HUES64 (cell line): ENCODE measurements at regions not wholly inside any gene's neighbourhood (a gene's known extent, or its start where the extent isn't known, plus 50 kb on each side); places are given as distances from the start of the nearest gene placed in this dataset.

ENCODE experiments used
- H3K27ac ChIP-seq: 2 replicates; pipeline ENCODE4 v1.7.0; 2013; ENCODE audit warnings: low read depth, low read length, inconsistent platforms
- H3K27me3 ChIP-seq: 2 replicates; pipeline ENCODE4 v1.6.1; 2013; ENCODE audit warnings: mild to moderate bottlenecking, low read length; ENCODE audit not compliant: insufficient read depth
- H3K36me3 ChIP-seq: 2 replicates; pipeline ENCODE4 v1.6.1; 2013; ENCODE audit warnings: mild to moderate bottlenecking, low read length; ENCODE audit not compliant: insufficient read depth
- H3K4me1 ChIP-seq: 2 replicates; pipeline ENCODE4 v1.6.1; 2013; ENCODE audit warnings: mild to moderate bottlenecking, low read length, moderate library complexity; ENCODE audit not compliant: insufficient read depth
- H3K4me3 ChIP-seq: 2 replicates; pipeline ENCODE4 v1.5.1; 2013; ENCODE audit warnings: mild to moderate bottlenecking, low read length, moderate library complexity
- H3K9ac ChIP-seq: 2 replicates; pipeline ENCODE4 v1.6.1; 2013; ENCODE audit warnings: mild to moderate bottlenecking, low read depth, low read length
- H3K9me3 ChIP-seq: 2 replicates; pipeline ENCODE4 v1.6.1; 2013; ENCODE audit warnings: low read depth, low read length; ENCODE audit not compliant: insufficient read depth
- WGBS: fragments of 150-250, 120-280 bp; methylation state at CpG from one replicate; pipeline ENCODE4 v1.1.7; 2013; ENCODE audit warnings: missing lambda C conversion rate; 5-methylcytosine and 5-hydroxymethylcytosine counted together

GRCh38 chr18:76771192-76771799, 51.1 kb upstream of the ZNF236 start:
- no peak overlapping the region for H3K4me3 ChIP-seq
- H3K9ac ChIP-seq = no peak overlapping the region
- no peaks in the 10 kb centered on the region for H3K36me3 ChIP-seq
- no peaks in the 10 kb centered on the region for H3K4me1 ChIP-seq
- H3K9me3 ChIP-seq = no peaks in the 10 kb centered on the region
- H3K27ac ChIP-seq = no peak overlapping the region
- WGBS = 89% methylated on average over 13 of the region's 13 CpGs
- H3K27me3 ChIP-seq = no peaks in the 10 kb centered on the region

DNA sequence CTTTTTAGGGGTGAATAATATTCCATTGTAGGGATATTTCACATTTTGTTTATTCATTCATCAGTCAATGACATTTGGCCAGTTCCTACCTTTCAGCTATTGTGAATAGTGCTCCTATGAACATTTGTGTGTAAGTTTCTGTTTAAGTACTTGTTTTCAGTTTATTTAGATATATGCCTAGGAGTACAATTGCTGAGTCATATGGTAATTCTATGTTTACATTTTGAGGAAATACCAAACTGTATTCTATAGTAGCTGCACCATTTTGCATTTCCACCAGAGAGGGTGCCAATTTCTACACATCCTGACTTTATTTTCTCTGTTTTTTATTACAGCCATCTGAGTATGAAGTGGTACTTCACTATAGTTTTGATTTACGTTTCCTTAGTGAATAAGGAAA, 54.4 kb upstream of the ZNF236 start:
- no CpG with 5 or more reads among the region's 1 CpG for WGBS
- no peak overlapping the region for H3K9ac ChIP-seq
- H3K27me3 ChIP-seq = no peaks in the 10 kb centered on the region

GRCh38 chr18:76766429-76766828, 55.9 kb upstream of the ZNF236 start:
- WGBS = 92% methylated on average over 7 of the region's 7 CpGs
- Histone ChIP-seq H3K4me1 (no peaks in the 10 kb centered on the region), H3K27me3 (no peaks in the 10 kb centered on the region), H3K36me3 (no peaks in the 10 kb centered on the region), H3K9ac (no peak overlapping the region), H3K9me3 (no peaks in the 10 kb centered on the region), H3K27ac (no peak overlapping the region), H3K4me3 (no peak overlapping the region)

More for the DNA sequence above, 54.4 kb upstream of the ZNF236 start:
- H3K4me3 ChIP-seq = no peak overlapping the region
- no peak overlapping the region for H3K27ac ChIP-seq
- no peaks in the 10 kb centered on the region for H3K4me1 ChIP-seq
- no peaks in the 10 kb centered on the region for H3K9me3 ChIP-seq
- no peaks in the 10 kb centered on the region for H3K36me3 ChIP-seq

DNA sequence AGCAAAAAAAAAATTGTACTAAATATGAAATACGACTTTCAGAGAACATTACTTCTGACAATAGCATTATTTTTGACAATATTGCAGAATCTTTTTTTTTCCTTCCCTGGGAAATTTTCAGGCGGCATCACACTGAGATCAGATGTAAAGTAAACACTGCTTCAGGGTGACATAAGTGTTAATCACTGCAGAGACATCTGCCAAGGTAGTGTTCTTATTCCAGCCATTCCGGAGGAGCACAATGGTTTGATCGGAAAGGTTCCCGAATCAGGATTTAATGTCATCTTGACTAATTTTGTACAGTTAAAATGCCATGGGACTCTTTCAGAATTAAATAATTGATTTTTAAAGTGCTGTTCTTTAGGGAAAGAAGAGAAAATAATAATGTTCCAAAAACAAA, 56.7 kb upstream of the ZNF236 start:
- WGBS = 93% methylated on average over 5 of the region's 5 CpGs
- Histone ChIP-seq H3K36me3 (no peaks in the 10 kb centered on the region), H3K4me1 (no peaks in the 10 kb centered on the region), H3K27ac (no peak overlapping the region), H3K27me3 (no peaks in the 10 kb centered on the region), H3K9me3 (no peaks in the 10 kb centered on the region), H3K4me3 (no peak overlapping the region), H3K9ac (no peak overlapping the region)

GRCh38 chr18:76764291-76764901, 58.0 kb upstream of the ZNF236 start:
- Histone ChIP-seq H3K27me3 (no peaks in the 10 kb centered on the region), H3K4me3 (no peak overlapping the region), H3K9me3 (no peaks in the 10 kb centered on the region), H3K27ac (no peak overlapping the region), H3K9ac (no peak overlapping the region), H3K36me3 (no peaks in the 10 kb centered on the region), H3K4me1 (no peaks in the 10 kb centered on the region)
- WGBS = 88% methylated on average over 10 of the region's 10 CpGs

DNA sequence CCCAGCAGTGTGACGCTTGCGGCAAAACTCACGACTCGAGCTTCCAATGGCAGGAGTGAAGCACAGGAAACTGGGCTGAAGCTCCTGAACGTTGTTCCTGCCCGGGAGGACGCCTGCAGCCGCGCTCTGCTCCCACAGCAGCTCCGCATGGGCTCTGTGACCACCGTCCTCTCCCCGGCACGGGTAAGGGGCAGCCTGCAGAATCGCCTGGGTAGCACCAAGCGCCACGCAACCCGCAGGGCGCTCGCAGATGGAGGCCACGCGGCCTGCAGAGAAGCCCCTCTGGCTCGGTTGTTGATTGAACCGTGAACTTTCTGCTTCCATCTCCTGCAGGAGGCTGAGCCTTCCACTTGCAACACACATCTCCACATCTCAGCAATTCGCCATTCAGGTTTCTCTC, 63.3 kb upstream of the ZNF236 start:
- H3K36me3 ChIP-seq = no peaks in the 10 kb centered on the region
- H3K9me3 ChIP-seq = no peaks in the 10 kb centered on the region
- no peaks in the 10 kb centered on the region for H3K4me1 ChIP-seq
- 93% methylated on average over 24 of the region's 24 CpGs for WGBS
- H3K4me3 ChIP-seq = no peak overlapping the region
- no peaks in the 10 kb centered on the region for H3K27me3 ChIP-seq
- no peak overlapping the region for H3K27ac ChIP-seq
- no peak overlapping the region for H3K9ac ChIP-seq

DNA sequence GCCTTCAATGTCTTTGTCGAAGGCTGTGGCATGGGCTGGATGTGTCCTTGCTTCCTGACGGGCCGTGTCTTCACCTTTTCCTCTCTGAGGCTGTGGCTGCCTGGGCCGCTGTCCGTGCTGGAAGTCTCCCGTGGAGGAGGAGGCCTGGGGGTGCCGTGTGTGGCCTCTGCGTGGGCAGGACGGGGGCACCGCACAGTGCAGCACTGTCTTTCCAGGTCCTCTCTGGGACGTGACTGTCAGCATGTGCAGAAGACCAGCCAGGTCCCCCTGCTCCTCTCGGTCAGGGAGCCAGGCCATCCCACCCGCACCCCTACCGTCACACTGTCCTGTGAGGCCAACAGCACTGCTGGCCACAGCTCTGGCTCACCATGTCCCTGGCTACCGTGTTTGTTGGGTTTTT, 64.4 kb upstream of the ZNF236 start:
- WGBS = 95% methylated on average over 15 of the region's 15 CpGs
- no peaks in the 10 kb centered on the region for H3K9me3 ChIP-seq
- no peaks in the 10 kb centered on the region for H3K36me3 ChIP-seq
- no peaks in the 10 kb centered on the region for H3K4me1 ChIP-seq
- H3K27ac ChIP-seq = no peak overlapping the region
- H3K9ac ChIP-seq = no peak overlapping the region
- no peak overlapping the region for H3K4me3 ChIP-seq
- no peaks in the 10 kb centered on the region for H3K27me3 ChIP-seq

DNA sequence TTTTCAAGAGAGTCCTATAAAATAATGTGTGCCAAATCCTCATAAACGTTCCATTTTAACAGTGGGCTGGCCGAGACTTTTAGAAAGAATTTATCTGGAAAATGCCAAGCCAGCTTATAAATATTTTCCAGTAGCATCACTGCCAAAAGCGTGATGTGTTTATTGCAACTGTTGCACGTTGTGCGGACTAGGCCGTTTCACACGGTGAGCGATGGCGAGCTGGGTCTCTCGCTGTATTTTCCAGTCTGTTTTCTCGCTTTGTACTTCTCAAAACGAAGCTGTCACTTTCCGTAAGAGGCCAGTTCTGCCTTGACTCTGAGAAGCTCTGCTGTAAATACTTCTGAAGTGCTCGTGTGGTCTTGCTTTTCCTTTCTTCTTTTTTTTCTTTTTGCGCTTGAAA, 65.0 kb upstream of the ZNF236 start:
- 95% methylated on average over 15 of the region's 15 CpGs for WGBS
- no peak overlapping the region for H3K4me3 ChIP-seq
- H3K4me1 ChIP-seq = no peaks in the 10 kb centered on the region
- no peak overlapping the region for H3K9ac ChIP-seq
- H3K36me3 ChIP-seq = no peaks in the 10 kb centered on the region
- no peaks in the 10 kb centered on the region for H3K27me3 ChIP-seq
- no peak overlapping the region for H3K27ac ChIP-seq
- peaks cover under 1% of the 10 kb centered on the region; the same call in 1 of the 2 replicates for H3K9me3 ChIP-seq

DNA sequence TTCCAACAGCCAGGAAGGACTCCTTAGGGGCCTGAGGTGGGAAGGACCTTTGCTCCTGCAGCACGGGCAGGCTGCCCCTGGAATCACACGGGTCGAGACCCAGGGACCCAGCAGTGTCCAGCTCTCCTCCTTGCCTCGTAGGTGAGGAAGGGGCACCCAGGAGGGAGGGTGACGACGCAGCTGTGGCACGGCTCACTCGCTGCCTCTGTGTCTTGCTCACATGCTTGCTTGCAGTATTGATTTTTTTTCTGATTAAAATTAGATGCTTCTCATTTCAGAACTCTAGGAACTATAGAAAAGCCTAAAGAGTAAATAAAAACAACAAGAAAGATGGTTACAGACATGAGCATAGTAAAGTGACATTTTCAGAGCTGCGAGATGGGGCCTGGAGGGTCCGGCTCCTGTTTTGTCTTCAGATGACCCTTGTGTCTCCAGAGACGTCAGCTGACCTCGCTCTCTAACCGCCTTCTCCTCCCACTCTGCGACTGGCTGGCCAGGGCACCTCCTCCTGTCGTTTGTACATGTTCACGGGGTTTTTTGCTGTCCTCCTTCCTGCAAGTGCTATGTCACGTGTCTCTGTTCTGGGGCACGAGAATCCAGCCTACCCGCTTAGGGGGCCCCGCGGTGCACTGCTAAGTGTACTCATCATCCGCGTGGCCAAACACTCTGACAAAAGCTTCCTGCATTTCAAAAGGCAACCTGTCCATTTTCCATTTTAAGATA, 65.7 kb upstream of the ZNF236 start:
- Histone ChIP-seq H3K36me3 (no peaks in the 10 kb centered on the region), H3K9me3 (peaks cover 3% of the 10 kb centered on the region; the same call in 1 of the 2 replicates), H3K4me1 (no peaks in the 10 kb centered on the region), H3K27me3 (no peaks in the 10 kb centered on the region), H3K4me3 (no peak overlapping the region), H3K27ac (no peak overlapping the region), H3K9ac (no peak overlapping the region)
- WGBS = 89% methylated on average over 23 of the region's 23 CpGs

- 95% methylated on average over 8 of the region's 8 CpGs for WGBS
- H3K9ac ChIP-seq = no peak overlapping the region
- H3K4me3 ChIP-seq = no peak overlapping the region
- H3K27ac ChIP-seq = no peak overlapping the region
- no peaks in the 10 kb centered on the region for H3K36me3 ChIP-seq
- peaks cover 19% of the 10 kb centered on the region for H3K9me3 ChIP-seq
- H3K4me1 ChIP-seq = no peaks in the 10 kb centered on the region
- H3K27me3 ChIP-seq = no peaks in the 10 kb centered on the region
Observed at GRCh38 chr18:76754351-76754750, 68.0 kb upstream of the ZNF236 start.

DNA sequence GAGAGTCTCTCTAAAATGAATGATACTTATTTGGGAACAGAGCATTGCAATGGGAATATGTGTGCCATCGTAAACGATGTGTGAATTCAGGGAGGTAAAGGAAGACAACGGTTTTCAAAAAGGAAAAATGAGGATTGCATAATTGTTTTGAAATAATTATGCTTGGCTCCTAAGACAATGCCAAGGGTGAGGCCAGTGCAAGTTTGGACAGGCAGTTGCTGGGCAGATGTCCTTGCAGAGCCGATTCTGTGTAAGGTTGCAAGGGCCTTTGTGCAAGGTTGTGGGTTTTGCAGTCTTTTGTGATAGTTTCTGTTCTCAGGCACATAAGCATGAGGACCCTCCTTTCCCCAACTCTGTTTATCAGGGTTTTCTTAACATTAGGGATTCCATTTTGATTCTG, 70.0 kb upstream of the ZNF236 start:
- H3K4me1 ChIP-seq = no peaks in the 10 kb centered on the region
- H3K4me3 ChIP-seq = no peak overlapping the region
- H3K9ac ChIP-seq = no peak overlapping the region
- WGBS = 92% methylated on average over 4 of the region's 4 CpGs
- no peaks in the 10 kb centered on the region for H3K36me3 ChIP-seq
- peaks cover 34% of the 10 kb centered on the region for H3K9me3 ChIP-seq
- H3K27ac ChIP-seq = no peak overlapping the region
- H3K27me3 ChIP-seq = no peaks in the 10 kb centered on the region
